ENCODE measurements at regions not wholly inside any gene's neighbourhood (a gene's known extent, or its start where the extent isn't known, plus 50 kb on each side); places are given as distances from the start of the nearest gene placed in this dataset.

- Histone ChIP-seq H3K27me3 (replicated peaks; ENCODE audit: control insufficient read depth, insufficient read depth, low read length) (no peaks in the 10 kb centered on the region), H3K4me3 (replicated peaks; ENCODE audit: low read depth, low read length) (peak overlapping the region; percentile 47), H3K36me3 (ENCODE audit: control insufficient read depth, insufficient read depth, low read length) (no peaks in the 10 kb centered on the region)
- TF ChIP-seq CTCF (IDR thresholded peaks at IDR 0.05; ENCODE audit: insufficient read depth, low read length, poor library complexity, severe bottlenecking) = no peak
- peak; percentile 44 for DNase-seq (ENCODE audit: extremely low read depth, insufficient read length)
These were observed 127.6 kb downstream of the SOX2 start for GRCh38 chr3:181839039-181839915.

- peak overlapping the region; percentile 47 for H3K4me3 ChIP-seq (replicated peaks; ENCODE audit: low read depth, low read length)
These were observed 128.2 kb downstream of the SOX2 start for GRCh38 chr3:181839916-181840297.

GRCh38 chr3:181844211-181844610 is 132.5 kb downstream of the SOX2 start:
- Histone ChIP-seq H3K27me3 (replicated peaks; ENCODE audit: control insufficient read depth, insufficient read depth, low read length) (no peaks in the 10 kb centered on the region), H3K36me3 (ENCODE audit: control insufficient read depth, insufficient read depth, low read length) (no peaks in the 10 kb centered on the region), H3K4me3 (replicated peaks; ENCODE audit: low read depth, low read length) (no peak overlapping the region)
- no peak for DNase-seq (ENCODE audit: extremely low read depth, insufficient read length)
- no peak for TF ChIP-seq CTCF (IDR thresholded peaks at IDR 0.05; ENCODE audit: insufficient read depth, low read length, poor library complexity, severe bottlenecking)

More at GRCh38 chr3:181839916-181840297, 128.2 kb downstream of the SOX2 start:
- no peaks in the 10 kb centered on the region for H3K36me3 ChIP-seq (ENCODE audit: control insufficient read depth, insufficient read depth, low read length)
- peak; percentile 26 for DNase-seq (ENCODE audit: extremely low read depth, insufficient read length)
- TF ChIP-seq CTCF (IDR thresholded peaks at IDR 0.05; ENCODE audit: insufficient read depth, low read length, poor library complexity, severe bottlenecking) = no peak
- no peaks in the 10 kb centered on the region for H3K27me3 ChIP-seq (replicated peaks; ENCODE audit: control insufficient read depth, insufficient read depth, low read length)

GRCh38 chr3:181847276-181847675 is 135.6 kb downstream of the SOX2 start:
- TF ChIP-seq CTCF (IDR thresholded peaks at IDR 0.05; ENCODE audit: insufficient read depth, low read length, poor library complexity, severe bottlenecking) = no peak
- Histone ChIP-seq H3K4me3 (replicated peaks; ENCODE audit: low read depth, low read length) (no peak overlapping the region), H3K36me3 (ENCODE audit: control insufficient read depth, insufficient read depth, low read length) (no peaks in the 10 kb centered on the region), H3K27me3 (replicated peaks; ENCODE audit: control insufficient read depth, insufficient read depth, low read length) (no peaks in the 10 kb centered on the region)
- DNase-seq (ENCODE audit: extremely low read depth, insufficient read length) = no peak

GRCh38 chr3:181851063-181851462 is 139.3 kb downstream of the SOX2 start:
- Histone ChIP-seq H3K4me3 (replicated peaks; ENCODE audit: low read depth, low read length) (no peak overlapping the region), H3K27me3 (replicated peaks; ENCODE audit: control insufficient read depth, insufficient read depth, low read length) (no peaks in the 10 kb centered on the region), H3K36me3 (ENCODE audit: control insufficient read depth, insufficient read depth, low read length) (no peaks in the 10 kb centered on the region)
- TF ChIP-seq CTCF (IDR thresholded peaks at IDR 0.05; ENCODE audit: insufficient read depth, low read length, poor library complexity, severe bottlenecking) = no peak
- no peak for DNase-seq (ENCODE audit: extremely low read depth, insufficient read length)
